ENCODE measurements at regions not wholly inside any gene's neighbourhood (a gene's known extent, or its start where the extent isn't known, plus 50 kb on each side); places are given as distances from the start of the nearest gene placed in this dataset.

- no peak for FAIRE-seq
Measured at GRCh38 chr9:16316911-16317817, 553.3 kb downstream of the BNC2 start.

- no peak for FAIRE-seq
Measured at GRCh38 chr9:16318516-16319060, 551.9 kb downstream of the BNC2 start.

GRCh38 chr9:16319646-16320045 lies 550.8 kb downstream of the BNC2 start:
- FAIRE-seq: no peak

GRCh38 chr9:16320338-16320902 lies 550.0 kb downstream of the BNC2 start:
- FAIRE-seq: no peak

- no peak for FAIRE-seq
Measured at GRCh38 chr9:16321461-16322119, 548.9 kb downstream of the BNC2 start.

GRCh38 chr9:16322849-16323248 lies 547.6 kb downstream of the BNC2 start:
- no peak for FAIRE-seq

GRCh38 chr9:16325966-16326365 lies 544.5 kb downstream of the BNC2 start:
- no peak for FAIRE-seq

GRCh38 chr9:16328349-16328748 lies 542.1 kb downstream of the BNC2 start:
- FAIRE-seq: no peak

- no peak for FAIRE-seq
Measured at GRCh38 chr9:16329671-16330113, 540.8 kb downstream of the BNC2 start.

GRCh38 chr9:16331031-16331430 lies 539.4 kb downstream of the BNC2 start:
- no peak for FAIRE-seq

GRCh38 chr9:16331527-16331926 lies 538.9 kb downstream of the BNC2 start:
- FAIRE-seq: no peak

GRCh38 chr9:16333691-16334090 lies 536.8 kb downstream of the BNC2 start:
- no peak for FAIRE-seq

GRCh38 chr9:16335788-16336580 lies 534.5 kb downstream of the BNC2 start:
- FAIRE-seq: no peak

GRCh38 chr9:16336833-16337232 lies 533.6 kb downstream of the BNC2 start:
- no peak for FAIRE-seq

- FAIRE-seq: no peak
Measured at GRCh38 chr9:16337322-16338029, 533.0 kb downstream of the BNC2 start.

GRCh38 chr9:16341177-16341576 lies 529.3 kb downstream of the BNC2 start:
- no peak for FAIRE-seq

- no peak for FAIRE-seq
Measured at GRCh38 chr9:16342246-16343020, 528.0 kb downstream of the BNC2 start.

GRCh38 chr9:16343249-16344237 lies 526.9 kb downstream of the BNC2 start:
- no peak for FAIRE-seq

GRCh38 chr9:16344343-16344742 lies 526.1 kb downstream of the BNC2 start:
- FAIRE-seq: no peak

GRCh38 chr9:16345902-16346301 lies 524.6 kb downstream of the BNC2 start:
- FAIRE-seq: no peak
